GM18502 (cell line): ENCODE measurements at regions not wholly inside any gene's neighbourhood (a gene's known extent, or its start where the extent isn't known, plus 50 kb on each side); places are given as distances from the start of the nearest gene placed in this dataset.

Experiments used
- ATAC-seq: cut with Tn5 transposase; IDR thresholded peaks from one replicate; pipeline ENCODE4 v1.9.1; 2021; ENCODE audit warnings: mild to moderate bottlenecking; ENCODE audit not compliant: unreplicated experiment, poor library complexity

DNA sequence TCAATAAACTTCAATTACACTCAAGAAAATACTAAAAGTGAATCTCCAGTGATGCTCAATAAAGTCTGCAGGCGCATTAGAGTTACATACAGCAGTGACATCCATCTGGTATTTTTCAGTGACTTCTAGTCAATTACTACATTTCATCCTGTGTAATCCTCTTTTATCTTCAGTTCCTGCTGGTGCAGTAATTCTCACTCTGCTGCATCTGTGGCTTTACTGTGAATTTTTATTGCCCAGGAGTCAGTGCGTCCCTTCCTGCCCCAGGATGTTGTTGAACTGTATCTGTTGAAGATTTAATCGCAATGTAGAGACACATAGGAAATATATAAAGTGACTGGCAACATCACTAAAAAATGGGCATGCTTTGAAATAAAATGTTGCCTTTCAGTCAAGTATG, 196.3 kb upstream of the TMTC4 start:
- no peak for ATAC-seq

DNA sequence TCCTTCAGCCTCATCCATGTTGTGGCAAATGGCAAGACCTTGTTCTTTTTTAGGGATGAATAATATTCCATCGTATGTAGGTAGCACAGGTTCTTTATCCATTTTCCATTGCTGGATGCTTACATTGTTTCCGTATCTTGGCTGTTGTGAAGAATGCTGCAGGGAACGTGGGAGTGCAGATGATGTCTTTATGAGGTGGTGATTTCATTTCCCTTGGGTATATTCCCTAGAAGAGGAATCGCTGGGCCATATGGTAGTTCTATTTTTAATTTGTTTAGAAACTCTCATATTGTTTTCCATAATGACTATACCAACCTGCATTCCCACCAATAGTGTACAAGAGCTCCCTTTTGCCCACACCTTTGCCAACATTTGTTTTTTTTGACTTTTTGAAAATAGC, 186.3 kb upstream of the TMTC4 start:
- no peak for ATAC-seq

DNA sequence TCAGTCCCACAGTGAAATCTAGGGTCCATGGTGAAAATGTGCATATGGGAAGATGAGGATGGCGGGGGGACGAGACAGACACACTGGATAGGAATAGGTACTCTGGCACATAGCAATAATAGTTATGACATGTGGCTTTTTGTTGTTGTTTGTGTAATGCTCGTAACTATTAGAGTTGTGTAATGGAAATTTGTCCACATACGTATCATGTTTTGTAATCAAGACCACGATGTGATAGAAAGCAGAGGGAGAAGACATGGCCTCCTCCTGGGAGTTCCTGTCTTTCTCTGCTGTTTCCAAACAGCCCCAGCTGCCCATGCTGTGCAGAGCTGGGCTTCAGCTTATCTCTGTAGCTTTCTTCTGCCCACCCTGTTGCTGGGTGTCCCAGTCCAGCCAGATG, 185.3 kb upstream of the TMTC4 start:
- ATAC-seq = no peak

DNA sequence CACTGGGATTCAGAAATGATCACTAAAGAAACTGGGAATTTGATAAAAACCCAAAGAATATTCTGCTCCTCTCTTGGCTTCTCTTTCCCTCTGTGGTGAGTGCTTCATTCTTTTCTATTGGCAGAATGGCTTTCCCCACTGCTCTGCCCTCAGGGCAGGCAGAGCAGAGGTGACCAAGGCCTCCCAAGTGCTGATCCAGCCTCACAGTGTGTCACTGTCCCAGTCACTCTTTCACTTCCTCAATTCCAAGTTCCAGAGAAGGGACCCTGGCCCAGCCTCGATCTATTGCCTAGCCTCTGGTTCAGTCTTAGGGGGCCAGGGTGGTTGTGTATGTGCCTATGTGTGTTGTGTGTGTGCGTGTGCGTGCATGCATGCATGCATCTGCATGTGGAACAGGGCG, 180.6 kb upstream of the TMTC4 start:
- no peak for ATAC-seq

DNA sequence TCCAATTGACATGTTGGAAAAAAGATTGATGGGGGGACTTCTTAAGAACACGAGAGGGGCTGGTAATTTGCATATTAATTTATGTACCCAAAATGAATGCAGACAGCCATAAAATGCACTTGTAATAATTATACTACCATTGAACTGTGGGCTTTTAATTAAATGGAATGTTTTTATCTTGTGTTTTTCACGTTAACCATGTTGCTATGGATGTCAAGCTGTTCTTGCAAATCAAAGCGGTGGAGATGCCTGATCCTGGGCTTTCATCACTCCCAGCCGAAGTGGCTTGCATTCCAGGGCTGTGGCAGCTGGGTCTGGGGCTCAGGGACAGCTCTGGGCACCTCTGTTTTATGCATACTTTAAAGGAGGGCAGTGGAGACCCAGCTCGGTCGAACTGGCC, 179.4 kb upstream of the TMTC4 start:
- no peak for ATAC-seq

DNA sequence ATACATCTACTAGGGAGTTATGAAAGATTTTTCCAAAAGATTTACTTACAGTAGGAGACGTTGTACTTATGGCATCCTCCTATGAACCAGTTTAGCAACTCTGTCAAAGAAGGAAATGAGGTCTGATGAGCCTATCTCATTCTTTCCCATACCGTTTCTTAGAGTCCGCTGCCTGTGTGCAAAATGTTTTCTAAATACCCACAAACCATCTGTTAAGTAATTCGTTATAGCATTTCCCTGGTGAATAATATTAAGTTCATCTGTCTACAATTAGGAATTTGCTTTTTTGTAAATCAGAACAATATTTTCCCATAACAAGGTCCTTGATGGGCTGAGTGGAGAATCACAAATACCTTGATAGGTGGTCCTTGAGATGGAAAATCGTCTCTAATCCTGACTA, 178.8 kb upstream of the TMTC4 start:
- ATAC-seq = no peak

DNA sequence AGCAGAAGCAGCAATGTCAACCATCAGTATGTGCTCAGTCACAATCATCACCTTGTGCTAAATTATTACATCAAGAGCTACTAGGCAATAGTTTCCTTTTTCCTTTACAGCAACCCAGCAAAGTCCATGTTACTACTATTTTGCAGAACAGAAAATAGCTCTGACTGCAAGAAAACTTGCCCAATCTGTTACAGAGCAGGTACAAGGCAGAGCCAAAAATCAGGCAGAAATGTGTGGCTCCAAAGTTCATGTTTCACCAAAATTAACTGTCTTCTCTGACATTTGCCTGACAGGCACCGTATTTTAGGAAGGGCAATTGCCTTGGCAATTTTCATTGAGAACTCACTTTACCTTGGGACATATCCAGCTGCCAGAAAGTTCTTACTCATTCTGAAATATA, 177.6 kb upstream of the TMTC4 start:
- ATAC-seq = no peak

DNA sequence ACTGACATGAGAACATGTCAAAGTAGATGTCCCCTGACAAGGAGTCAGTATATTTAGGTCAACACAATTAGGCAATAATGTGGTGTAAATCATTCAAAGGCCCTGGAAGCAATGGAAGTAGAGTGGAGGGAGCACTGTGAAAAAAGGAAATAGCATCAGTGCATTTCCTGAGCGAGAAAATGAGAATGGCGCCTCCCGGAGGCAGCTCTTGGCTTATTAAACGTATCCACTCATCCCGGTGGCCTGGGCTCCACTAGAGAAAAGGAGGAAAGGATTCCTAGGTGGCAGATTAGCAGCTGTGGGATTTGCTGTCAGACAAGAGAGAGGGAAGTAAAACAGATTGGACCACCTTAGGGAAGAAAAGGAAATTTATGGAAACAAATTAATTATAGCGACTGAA, 173.7 kb upstream of the TMTC4 start:
- no peak for ATAC-seq

DNA sequence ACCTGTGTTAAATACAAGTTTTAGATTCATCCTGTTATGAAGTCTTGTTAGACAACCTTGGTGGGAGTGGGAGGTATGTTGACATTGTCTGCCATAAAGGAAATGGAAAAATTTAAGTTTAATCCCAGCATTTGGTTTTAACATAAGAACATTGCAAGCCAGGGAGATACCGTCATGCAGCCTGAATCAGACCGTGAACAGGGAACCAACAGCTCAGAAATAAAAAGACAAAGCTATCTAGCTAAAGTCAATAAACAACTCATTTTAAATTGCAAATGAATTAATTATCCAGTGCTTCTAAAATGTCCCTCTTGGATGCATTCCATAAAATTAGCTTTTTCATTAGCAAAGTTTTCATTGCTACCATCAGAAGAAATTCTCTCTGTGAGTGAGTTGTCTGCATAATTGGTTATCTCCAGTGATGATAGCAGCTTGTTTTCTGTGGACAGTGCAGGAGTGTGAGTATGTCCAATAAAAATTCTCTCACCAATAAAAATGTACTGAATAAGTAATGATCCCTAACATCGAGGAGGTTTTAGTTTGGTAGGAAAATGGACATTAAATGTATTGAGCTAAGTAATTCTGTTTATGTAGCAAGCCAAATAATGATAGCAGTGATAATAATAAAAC, 170.6 kb upstream of the TMTC4 start:
- no peak for ATAC-seq

DNA sequence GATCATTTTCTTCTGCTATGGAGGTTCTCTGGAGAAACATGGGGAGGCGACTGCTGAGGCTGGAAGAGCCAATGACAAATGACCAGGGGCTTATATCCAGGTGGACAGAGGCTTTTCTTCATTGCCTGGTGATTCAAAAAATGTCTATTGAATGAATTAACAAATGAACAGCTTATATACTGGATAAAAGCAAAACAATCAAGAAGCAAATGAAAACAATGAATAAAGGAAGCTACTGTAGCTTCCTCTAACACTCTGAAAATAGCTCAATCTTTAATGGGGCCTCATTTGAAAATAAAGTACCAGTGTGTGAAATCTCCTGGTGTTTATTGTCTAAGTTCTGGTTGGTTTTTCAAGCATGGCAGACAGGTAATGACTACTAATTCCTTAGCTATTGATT, 167.5 kb upstream of the TMTC4 start:
- ATAC-seq = no peak

DNA sequence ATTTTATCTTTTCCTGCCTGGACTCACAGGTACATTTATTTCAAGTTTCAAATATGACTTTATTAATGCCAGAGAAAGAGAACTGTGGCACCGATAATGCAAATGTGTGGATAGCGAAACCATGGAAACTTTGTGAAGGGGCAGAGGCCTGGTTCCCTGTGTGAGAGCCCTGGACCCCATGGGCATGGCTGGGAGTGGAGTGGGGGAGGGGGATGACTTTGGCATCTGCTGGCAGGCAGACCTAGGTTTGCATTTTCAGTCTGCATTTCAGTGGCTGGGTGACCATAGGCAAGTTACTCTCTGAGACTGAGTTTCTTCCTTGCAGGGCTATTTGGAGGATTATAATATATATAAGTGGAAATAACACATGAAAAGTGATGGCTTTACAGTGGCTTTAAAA, 163.8 kb upstream of the TMTC4 start:
- ATAC-seq = no peak

DNA sequence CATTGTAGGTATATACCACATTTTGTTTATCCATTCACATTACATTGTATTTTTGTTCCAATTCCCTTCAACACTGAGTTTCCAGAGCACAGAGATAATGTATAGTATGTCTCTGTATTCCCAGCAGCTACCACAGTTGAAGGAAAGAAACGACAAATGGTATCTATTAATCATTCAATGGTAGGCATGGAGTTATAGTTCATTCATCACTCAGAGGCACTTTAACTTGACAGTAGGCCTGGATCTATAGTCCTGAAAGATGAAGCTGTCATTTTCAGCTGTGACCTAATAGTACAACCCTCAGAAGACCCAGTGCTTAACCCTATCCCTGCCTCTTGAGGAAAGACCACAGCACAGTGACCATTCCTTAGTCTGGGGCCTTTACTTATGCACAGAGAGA, 163.0 kb upstream of the TMTC4 start:
- ATAC-seq = no peak

DNA sequence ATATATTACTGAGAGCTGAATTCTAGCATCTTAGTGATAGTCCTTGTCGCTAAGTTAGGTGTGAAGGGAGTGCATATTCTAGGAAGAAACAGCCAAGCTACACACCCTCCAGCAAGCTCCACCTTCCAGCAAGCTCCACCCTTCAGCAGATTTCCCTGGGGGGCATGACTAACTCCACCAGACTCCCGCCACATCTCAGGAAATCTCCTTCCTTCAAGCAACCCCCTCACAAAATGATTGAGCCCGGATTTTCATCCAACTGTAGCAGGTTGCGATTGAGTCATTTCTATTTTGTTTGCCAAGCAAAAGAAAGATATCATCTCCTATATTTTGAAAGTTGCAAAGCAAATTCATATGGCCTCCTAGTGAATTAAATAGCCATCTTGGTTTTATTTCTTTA, 162.1 kb upstream of the TMTC4 start:
- no peak for ATAC-seq

DNA sequence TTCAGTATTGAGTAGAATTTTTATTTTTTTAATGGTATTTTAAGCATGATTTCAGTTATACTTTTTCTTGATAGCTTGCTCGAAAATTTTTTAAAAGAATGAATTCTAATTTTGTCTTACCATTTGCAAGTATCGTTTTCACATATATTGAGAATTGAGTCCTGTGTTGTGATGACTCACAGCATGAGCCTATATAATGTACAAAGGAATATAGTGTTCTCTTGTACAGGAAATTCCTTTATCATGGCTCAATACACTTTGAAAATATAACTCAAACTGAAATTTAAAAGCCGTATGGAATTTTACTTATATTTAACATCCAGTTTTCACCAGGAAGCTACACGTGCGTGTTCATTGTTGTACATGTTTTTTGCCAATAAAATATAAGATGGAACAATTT, 161.1 kb upstream of the TMTC4 start:
- no peak for ATAC-seq

DNA sequence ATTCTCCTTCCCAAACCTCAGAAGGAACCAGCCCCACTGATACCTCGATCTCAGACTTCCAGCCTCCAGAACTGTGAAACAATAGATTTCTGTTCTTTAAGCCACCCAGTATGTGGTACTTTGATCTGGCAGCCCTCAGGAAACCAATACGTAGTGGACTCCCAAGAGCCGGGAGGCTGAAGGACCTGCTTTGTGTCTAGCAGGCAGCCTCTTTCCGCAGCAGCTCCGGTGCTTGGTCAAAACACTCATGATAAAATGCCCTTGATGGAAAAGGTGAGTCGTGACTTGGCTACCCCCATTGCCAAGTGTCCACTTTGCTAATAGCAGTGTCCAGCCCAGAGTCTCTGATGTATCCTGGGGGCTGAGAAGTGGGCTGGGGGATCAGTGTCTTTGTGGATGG, 158.8 kb upstream of the TMTC4 start:
- no peak for ATAC-seq

DNA sequence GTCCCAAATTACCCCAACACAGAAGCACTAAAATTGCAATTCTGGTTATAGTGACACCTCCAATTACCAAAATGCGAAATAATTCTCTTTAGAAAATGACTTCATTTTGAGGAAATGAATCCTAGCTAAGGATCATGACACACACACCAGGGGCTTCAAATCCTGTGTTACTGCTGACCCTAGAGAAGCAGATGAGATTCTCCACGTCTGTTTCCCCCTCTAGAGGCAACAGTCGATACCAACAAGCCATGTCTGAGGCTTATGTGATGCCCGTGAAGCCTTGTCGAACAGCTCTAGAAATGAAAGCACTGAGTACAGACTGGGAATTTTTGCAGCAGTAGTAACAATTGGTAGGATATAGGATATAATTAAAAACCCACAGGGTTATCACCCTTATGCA, 153.6 kb upstream of the TMTC4 start:
- no peak for ATAC-seq

DNA sequence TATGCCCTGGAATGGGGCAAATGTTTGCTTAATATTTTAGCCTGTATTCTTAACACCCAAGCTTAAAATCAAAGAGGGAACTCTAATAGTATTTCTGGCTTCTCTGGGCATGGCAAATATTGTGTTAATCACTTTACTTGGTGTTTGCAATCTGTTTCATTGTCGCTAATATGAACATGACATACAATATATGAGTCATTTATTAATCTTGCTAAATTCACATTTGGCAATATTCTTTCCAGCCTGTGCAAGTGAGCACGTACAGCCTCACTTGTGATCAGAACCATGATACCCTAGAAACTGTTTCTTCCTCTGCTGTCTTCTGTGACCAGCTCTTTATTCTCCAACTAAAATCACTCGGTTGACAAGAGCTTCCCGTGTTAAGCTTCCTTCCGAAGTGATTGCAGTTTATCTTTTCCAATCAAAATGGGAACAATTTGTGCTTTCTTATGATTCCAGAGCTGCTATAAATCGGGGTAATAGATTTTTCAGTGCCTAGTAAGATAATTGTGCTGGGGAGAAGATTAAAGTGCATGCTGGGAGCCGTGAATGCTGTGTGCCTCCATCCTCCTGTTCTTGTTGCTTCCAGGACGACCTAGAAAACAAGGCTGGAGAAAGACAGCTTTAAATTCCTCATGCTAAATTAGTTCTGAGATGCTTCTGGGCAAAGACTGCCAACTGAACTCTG, 153.0 kb upstream of the TMTC4 start:
- ATAC-seq = no peak

DNA sequence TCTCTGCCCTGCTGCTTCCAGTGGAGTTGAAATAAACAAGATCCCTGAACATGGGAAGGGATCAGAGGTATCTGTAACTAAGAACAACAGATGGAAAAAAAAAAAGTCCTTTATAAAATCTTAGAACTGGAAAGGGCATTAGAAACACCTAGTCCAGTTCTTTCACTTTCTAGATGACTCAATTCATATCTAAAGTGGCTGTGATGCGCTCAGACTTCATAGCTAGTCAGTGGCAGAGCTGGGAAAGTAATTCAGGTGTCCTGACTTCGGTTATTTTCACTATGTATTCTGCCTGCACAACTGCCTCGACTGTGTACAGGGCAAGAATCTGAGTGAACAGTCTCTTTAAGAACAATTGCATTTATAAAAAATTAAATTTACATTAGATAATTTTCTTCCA, 151.8 kb upstream of the TMTC4 start:
- no peak for ATAC-seq

DNA sequence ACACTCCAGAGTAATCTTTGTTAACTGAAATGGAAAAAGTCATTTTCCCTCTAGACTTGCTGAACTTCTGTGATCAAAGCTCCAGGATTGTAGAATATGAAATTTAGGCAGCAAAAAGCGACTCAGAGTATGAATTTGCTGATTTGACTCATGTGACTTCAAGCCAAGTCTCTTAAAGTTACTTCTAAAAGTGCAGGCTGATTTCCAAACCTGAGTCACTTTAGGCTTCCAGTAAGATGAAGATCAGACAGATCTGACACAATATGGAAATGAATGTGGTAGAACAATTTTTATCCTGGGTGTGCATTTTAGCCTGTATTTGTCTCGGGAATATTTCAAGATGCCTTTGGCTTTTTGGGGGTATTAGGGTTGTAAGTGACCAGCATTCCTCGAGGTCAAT, 151.0 kb upstream of the TMTC4 start:
- no peak for ATAC-seq

DNA sequence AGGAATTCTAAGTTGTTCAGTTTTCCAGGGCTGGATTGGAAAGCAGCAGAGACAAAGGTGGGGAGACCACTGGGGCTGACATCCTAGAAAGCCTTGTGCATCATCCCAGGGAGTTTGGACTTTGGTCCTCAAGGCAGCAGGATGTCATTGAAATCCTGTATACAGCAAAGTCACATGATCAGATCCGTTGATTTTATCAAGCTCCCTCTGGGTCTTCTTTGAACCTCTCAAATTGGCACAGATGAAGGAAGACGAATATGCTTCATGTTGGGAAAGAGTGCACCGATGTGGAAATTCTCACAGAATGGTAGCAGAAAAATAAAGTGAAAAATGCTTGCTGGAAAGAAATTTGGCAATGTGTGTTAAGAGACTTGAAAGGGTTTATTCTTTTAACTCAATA, 149.8 kb upstream of the TMTC4 start:
- no peak for ATAC-seq

DNA sequence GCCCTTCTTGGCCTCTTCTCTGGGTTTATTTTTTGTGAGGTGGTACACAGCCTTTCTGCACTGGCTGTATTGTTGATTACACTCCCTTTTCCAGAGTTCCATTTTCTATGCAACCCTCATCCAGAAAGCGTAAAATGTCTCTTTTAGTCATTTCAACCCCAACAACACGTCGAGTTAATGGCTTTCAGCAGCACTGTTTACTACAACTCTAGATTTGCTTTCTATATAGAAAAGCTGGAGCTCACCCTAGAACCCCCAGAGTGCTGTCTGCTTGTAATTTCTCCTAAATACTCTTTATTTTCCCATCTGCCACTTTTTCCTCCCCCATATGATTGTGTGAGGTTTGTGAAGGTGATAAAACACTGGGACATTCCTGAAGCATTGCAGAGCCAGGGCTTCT, 148.9 kb upstream of the TMTC4 start:
- no peak for ATAC-seq

DNA sequence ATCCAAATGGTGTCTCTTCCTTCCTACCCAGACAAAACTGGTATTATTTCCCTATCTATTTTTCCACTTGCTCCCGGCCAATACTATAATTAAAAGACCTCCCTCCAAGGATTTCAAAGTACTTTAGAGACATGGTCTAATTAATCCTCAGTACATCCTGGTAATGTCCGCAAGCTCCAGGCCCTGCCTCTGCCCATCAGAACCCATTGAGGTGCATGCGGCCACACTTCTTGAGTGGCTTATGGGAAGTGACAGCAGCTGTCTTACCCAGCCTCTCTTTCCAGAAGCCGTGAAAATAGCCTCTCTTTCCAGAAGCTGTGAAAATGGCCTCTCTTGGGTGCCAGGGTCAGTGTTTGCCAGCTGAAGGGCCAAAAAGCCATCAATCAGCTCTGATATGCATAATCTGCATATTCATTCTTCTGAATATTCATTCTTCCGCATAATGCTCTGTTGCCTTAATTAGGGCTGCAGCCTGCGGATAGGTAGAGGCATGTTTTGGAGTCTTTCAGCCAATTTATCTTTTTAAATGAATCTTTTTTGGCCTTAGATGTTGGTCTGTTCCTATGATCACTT, 148.4 kb upstream of the TMTC4 start:
- ATAC-seq = no peak
